ENCODE measurements at regions not wholly inside any gene's neighbourhood (a gene's known extent, or its start where the extent isn't known, plus 50 kb on each side); places are given as distances from the start of the nearest gene placed in this dataset.

- Histone ChIP-seq H3K27me3 (ENCODE audit: insufficient read depth, low read length) (peaks cover 2% of the 10 kb centered on the region), H3K4me3 (ENCODE audit: insufficient read depth, low read length) (no peak overlapping the region), H3K36me3 (ENCODE audit: insufficient read depth, low read length) (no peaks in the 10 kb centered on the region), H4K20me1 (ENCODE audit: insufficient read depth, low read length) (no peaks in the 10 kb centered on the region), H2AFZ (ENCODE audit: low read length) (no peak overlapping the region), H3K4me1 (ENCODE audit: insufficient read depth, low read length) (peaks cover 2% of the 10 kb centered on the region), H3K79me2 (ENCODE audit: insufficient read depth, low read length) (no peaks in the 10 kb centered on the region), H3K9me3 (ENCODE audit: low read depth, low read length) (no peaks in the 10 kb centered on the region), H3K27ac (ENCODE audit: low read depth, low read length) (no peak overlapping the region), H3K4me2 (ENCODE audit: insufficient read depth, low read length) (no peak overlapping the region)
- DNase-seq (ENCODE audit: insufficient read length, low spot score, missing footprints): no peak
- no peak for TF ChIP-seq CTCF (IDR thresholded peaks at IDR 0.05; ENCODE audit: extremely low read depth, low read depth, low read length)
Observed at GRCh38 chr7:101723835-101724234, 93.6 kb upstream of the CUX1 start.

GRCh38 chr7:101724957-101725356, 92.5 kb upstream of the CUX1 start:
- peaks cover 8% of the 10 kb centered on the region for H3K4me1 ChIP-seq (ENCODE audit: insufficient read depth, low read length)
- H3K79me2 ChIP-seq (ENCODE audit: insufficient read depth, low read length): no peaks in the 10 kb centered on the region
- H3K4me2 ChIP-seq (ENCODE audit: insufficient read depth, low read length): no peak overlapping the region
- no peak overlapping the region for H3K4me3 ChIP-seq (ENCODE audit: insufficient read depth, low read length)
- H4K20me1 ChIP-seq (ENCODE audit: insufficient read depth, low read length): no peaks in the 10 kb centered on the region
- H3K9me3 ChIP-seq (ENCODE audit: low read depth, low read length): no peaks in the 10 kb centered on the region
- H3K27ac ChIP-seq (ENCODE audit: low read depth, low read length): no peak overlapping the region
- TF ChIP-seq CTCF (IDR thresholded peaks at IDR 0.05; ENCODE audit: extremely low read depth, low read depth, low read length): no peak
- DNase-seq (ENCODE audit: insufficient read length, low spot score, missing footprints): peak; percentile 62
- H3K36me3 ChIP-seq (ENCODE audit: insufficient read depth, low read length): no peaks in the 10 kb centered on the region
- H3K27me3 ChIP-seq (ENCODE audit: insufficient read depth, low read length): peaks cover 2% of the 10 kb centered on the region
- no peak overlapping the region for H2AFZ ChIP-seq (ENCODE audit: low read length)

GRCh38 chr7:101725921-101726320, 91.5 kb upstream of the CUX1 start:
- TF ChIP-seq CTCF (IDR thresholded peaks at IDR 0.05; ENCODE audit: extremely low read depth, low read depth, low read length): no peak
- Histone ChIP-seq H3K4me1 (ENCODE audit: insufficient read depth, low read length) (peaks cover 9% of the 10 kb centered on the region), H2AFZ (ENCODE audit: low read length) (no peak overlapping the region), H3K36me3 (ENCODE audit: insufficient read depth, low read length) (no peaks in the 10 kb centered on the region), H3K27ac (ENCODE audit: low read depth, low read length) (no peak overlapping the region), H3K9me3 (ENCODE audit: low read depth, low read length) (no peaks in the 10 kb centered on the region), H3K27me3 (ENCODE audit: insufficient read depth, low read length) (peaks cover 2% of the 10 kb centered on the region), H3K4me3 (ENCODE audit: insufficient read depth, low read length) (no peak overlapping the region), H4K20me1 (ENCODE audit: insufficient read depth, low read length) (no peaks in the 10 kb centered on the region), H3K79me2 (ENCODE audit: insufficient read depth, low read length) (no peaks in the 10 kb centered on the region), H3K4me2 (ENCODE audit: insufficient read depth, low read length) (no peak overlapping the region)
- peak; percentile 52 for DNase-seq (ENCODE audit: insufficient read length, low spot score, missing footprints)

GRCh38 chr7:101727184-101727583, 90.2 kb upstream of the CUX1 start:
- Histone ChIP-seq H3K36me3 (ENCODE audit: insufficient read depth, low read length) (no peaks in the 10 kb centered on the region), H3K27ac (ENCODE audit: low read depth, low read length) (no peak overlapping the region), H3K79me2 (ENCODE audit: insufficient read depth, low read length) (no peaks in the 10 kb centered on the region), H3K9me3 (ENCODE audit: low read depth, low read length) (no peaks in the 10 kb centered on the region), H2AFZ (ENCODE audit: low read length) (no peak overlapping the region), H3K27me3 (ENCODE audit: insufficient read depth, low read length) (peaks cover 2% of the 10 kb centered on the region), H3K4me3 (ENCODE audit: insufficient read depth, low read length) (no peak overlapping the region), H4K20me1 (ENCODE audit: insufficient read depth, low read length) (no peaks in the 10 kb centered on the region), H3K4me1 (ENCODE audit: insufficient read depth, low read length) (peaks cover 9% of the 10 kb centered on the region), H3K4me2 (ENCODE audit: insufficient read depth, low read length) (no peak overlapping the region)
- no peak for TF ChIP-seq CTCF (IDR thresholded peaks at IDR 0.05; ENCODE audit: extremely low read depth, low read depth, low read length)
- no peak for DNase-seq (ENCODE audit: insufficient read length, low spot score, missing footprints)
